Ishikawa (cell line): ENCODE measurements at regions not wholly inside any gene's neighbourhood (a gene's known extent, or its start where the extent isn't known, plus 50 kb on each side); places are given as distances from the start of the nearest gene placed in this dataset.

ENCODE experiments used
- CEBPB ChIP-seq: IDR thresholded peaks from 2 replicates; pipeline ENCODE4 v1.6.1; 2012
- CREB1 ChIP-seq: IDR thresholded peaks from 2 replicates; pipeline ENCODE4 v1.6.1; 2012; ENCODE audit warnings: low read depth
- EGR1 ChIP-seq: IDR thresholded peaks from 2 replicates; pipeline ENCODE4 v1.6.1; 2012
- EP300 ChIP-seq: IDR thresholded peaks from 2 replicates; pipeline ENCODE4 v1.6.1; 2012; ENCODE audit warnings: borderline replicate concordance
- FOXM1 ChIP-seq: IDR thresholded peaks from 2 replicates; pipeline ENCODE4 v1.6.1; 2012; ENCODE audit warnings: low read depth, borderline replicate concordance
- MAX ChIP-seq: IDR thresholded peaks from 2 replicates; pipeline ENCODE4 v1.6.1; 2012
- NFIC ChIP-seq: IDR thresholded peaks from 2 replicates; pipeline ENCODE4 v1.6.1; 2012
- RAD21 ChIP-seq: IDR thresholded peaks from 2 replicates; pipeline ENCODE4 v1.6.1; 2012; ENCODE audit warnings: low read depth
- TAF1 ChIP-seq: IDR thresholded peaks from 2 replicates; pipeline ENCODE4 v1.6.1; 2012; ENCODE audit warnings: low read depth, mild to moderate bottlenecking
- TCF12 ChIP-seq: IDR thresholded peaks from 2 replicates; pipeline ENCODE4 v1.6.1; 2012; ENCODE audit warnings: low read depth
- TEAD4 ChIP-seq: IDR thresholded peaks from 2 replicates; pipeline ENCODE4 v1.6.1; 2012
- YY1 ChIP-seq: IDR thresholded peaks from 2 replicates; pipeline ENCODE4 v1.6.1; 2012; ENCODE audit warnings: low read depth
- ZBTB7A ChIP-seq: IDR thresholded peaks from 2 replicates; pipeline ENCODE4 v1.6.1; 2012; ENCODE audit warnings: low read depth
- TF ChIP-seq, protein P1 (sequence below): IDR thresholded peaks from 2 replicates; pipeline ENCODE4 v1.6.1; 2012; ENCODE audit warnings: low read depth, mild to moderate bottlenecking

- TF ChIP-seq TAF1 = no peak
- no peak for TF ChIP-seq EP300
- no peak for TF ChIP-seq CREB1
- no peak for TF ChIP-seq YY1
- no peak for TF ChIP-seq FOXM1
- no peak for TF ChIP-seq RAD21
- TF ChIP-seq MAX = no peak
- no peak for TF ChIP-seq CEBPB
- no peak for TF ChIP-seq NFIC
- TF ChIP-seq TCF12 = no peak
- TF ChIP-seq, protein P1, sequence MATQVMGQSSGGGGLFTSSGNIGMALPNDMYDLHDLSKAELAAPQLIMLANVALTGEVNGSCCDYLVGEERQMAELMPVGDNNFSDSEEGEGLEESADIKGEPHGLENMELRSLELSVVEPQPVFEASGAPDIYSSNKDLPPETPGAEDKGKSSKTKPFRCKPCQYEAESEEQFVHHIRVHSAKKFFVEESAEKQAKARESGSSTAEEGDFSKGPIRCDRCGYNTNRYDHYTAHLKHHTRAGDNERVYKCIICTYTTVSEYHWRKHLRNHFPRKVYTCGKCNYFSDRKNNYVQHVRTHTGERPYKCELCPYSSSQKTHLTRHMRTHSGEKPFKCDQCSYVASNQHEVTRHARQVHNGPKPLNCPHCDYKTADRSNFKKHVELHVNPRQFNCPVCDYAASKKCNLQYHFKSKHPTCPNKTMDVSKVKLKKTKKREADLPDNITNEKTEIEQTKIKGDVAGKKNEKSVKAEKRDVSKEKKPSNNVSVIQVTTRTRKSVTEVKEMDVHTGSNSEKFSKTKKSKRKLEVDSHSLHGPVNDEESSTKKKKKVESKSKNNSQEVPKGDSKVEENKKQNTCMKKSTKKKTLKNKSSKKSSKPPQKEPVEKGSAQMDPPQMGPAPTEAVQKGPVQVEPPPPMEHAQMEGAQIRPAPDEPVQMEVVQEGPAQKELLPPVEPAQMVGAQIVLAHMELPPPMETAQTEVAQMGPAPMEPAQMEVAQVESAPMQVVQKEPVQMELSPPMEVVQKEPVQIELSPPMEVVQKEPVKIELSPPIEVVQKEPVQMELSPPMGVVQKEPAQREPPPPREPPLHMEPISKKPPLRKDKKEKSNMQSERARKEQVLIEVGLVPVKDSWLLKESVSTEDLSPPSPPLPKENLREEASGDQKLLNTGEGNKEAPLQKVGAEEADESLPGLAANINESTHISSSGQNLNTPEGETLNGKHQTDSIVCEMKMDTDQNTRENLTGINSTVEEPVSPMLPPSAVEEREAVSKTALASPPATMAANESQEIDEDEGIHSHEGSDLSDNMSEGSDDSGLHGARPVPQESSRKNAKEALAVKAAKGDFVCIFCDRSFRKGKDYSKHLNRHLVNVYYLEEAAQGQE = no peak
- TF ChIP-seq EGR1 = no peak
- TF ChIP-seq TEAD4 = no peak
- TF ChIP-seq ZBTB7A = no peak
These were observed 390.6 kb downstream of the GPM6A start for GRCh38 chr4:175421506-175421905.
